ENCODE measurements at regions not wholly inside any gene's neighbourhood (a gene's known extent, or its start where the extent isn't known, plus 50 kb on each side); places are given as distances from the start of the nearest gene placed in this dataset.

DNA sequence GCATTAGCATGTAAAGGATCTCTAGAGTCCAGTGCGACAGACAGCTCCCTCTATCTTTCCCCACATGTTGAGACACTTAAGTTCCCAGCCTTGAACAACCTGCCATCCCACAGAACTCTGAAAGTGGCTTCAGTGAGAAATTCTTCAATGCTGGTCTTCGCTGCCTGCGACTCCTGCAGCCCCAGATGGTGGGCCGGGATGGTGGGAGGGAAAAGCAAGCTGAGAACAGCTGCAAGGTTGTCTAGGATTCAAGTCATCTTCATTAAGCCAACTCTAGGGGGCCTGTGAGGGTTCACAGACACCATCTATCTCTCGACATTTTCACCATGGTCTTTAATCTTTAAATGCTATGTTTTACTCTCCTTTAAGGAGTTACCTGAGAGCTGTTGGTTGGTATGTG is 185.5 kb upstream of the C1orf174 start:
- TF ChIP-seq, protein P1, sequence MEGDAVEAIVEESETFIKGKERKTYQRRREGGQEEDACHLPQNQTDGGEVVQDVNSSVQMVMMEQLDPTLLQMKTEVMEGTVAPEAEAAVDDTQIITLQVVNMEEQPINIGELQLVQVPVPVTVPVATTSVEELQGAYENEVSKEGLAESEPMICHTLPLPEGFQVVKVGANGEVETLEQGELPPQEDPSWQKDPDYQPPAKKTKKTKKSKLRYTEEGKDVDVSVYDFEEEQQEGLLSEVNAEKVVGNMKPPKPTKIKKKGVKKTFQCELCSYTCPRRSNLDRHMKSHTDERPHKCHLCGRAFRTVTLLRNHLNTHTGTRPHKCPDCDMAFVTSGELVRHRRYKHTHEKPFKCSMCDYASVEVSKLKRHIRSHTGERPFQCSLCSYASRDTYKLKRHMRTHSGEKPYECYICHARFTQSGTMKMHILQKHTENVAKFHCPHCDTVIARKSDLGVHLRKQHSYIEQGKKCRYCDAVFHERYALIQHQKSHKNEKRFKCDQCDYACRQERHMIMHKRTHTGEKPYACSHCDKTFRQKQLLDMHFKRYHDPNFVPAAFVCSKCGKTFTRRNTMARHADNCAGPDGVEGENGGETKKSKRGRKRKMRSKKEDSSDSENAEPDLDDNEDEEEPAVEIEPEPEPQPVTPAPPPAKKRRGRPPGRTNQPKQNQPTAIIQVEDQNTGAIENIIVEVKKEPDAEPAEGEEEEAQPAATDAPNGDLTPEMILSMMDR (IDR thresholded peaks at IDR 0.05), result no peak
- TF ChIP-seq EP300 (IDR thresholded peaks at IDR 0.05), result no peak

Data from tibial nerve (tissue), 4 donors.